ENCODE measurements at regions not wholly inside any gene's neighbourhood (a gene's known extent, or its start where the extent isn't known, plus 50 kb on each side); places are given as distances from the start of the nearest gene placed in this dataset.
"Not testable (repeated sequence)": the region's sequence is repeated elsewhere in the genome, so short reads cannot be mapped to it uniquely, and the experiment has no call there.

GRCh38 chr15:31591908-31592307 lies 265.3 kb downstream of the KLF13 start:
- DNase-seq (ENCODE audit: low read depth, low spot score) = no peak

- no peak for DNase-seq (ENCODE audit: low read depth, low spot score)
These were observed 270.8 kb downstream of the KLF13 start for GRCh38 chr15:31597466-31597865.

- DNase-seq (ENCODE audit: low read depth, low spot score) = no peak
These were observed 272.0 kb downstream of the KLF13 start for GRCh38 chr15:31598620-31599019.

GRCh38 chr15:31605467-31605931 lies 278.9 kb downstream of the KLF13 start:
- no peak for DNase-seq (ENCODE audit: low read depth, low spot score)

GRCh38 chr15:31606194-31606669 lies 279.6 kb downstream of the KLF13 start:
- DNase-seq (ENCODE audit: low read depth, low spot score) = no peak

GRCh38 chr15:31606931-31607497 lies 280.4 kb downstream of the KLF13 start:
- DNase-seq (ENCODE audit: low read depth, low spot score) = no peak

GRCh38 chr15:31607656-31608055 lies 281.0 kb downstream of the KLF13 start:
- no peak for DNase-seq (ENCODE audit: low read depth, low spot score)

- no peak for DNase-seq (ENCODE audit: low read depth, low spot score)
These were observed 282.6 kb downstream of the KLF13 start for GRCh38 chr15:31609258-31609681.

GRCh38 chr15:31609906-31610305 lies 283.3 kb downstream of the KLF13 start:
- no peak for DNase-seq (ENCODE audit: low read depth, low spot score)

- DNase-seq (ENCODE audit: low read depth, low spot score) = no peak
These were observed 289.2 kb downstream of the KLF13 start for GRCh38 chr15:31615643-31616415.

GRCh38 chr15:31623297-31623696 lies 296.7 kb downstream of the KLF13 start:
- DNase-seq (ENCODE audit: low read depth, low spot score) = not testable (repeated sequence)

- DNase-seq (ENCODE audit: low read depth, low spot score) = not testable (repeated sequence)
These were observed 297.5 kb downstream of the KLF13 start for GRCh38 chr15:31624115-31624514.

GRCh38 chr15:31635715-31636114 lies 309.1 kb downstream of the KLF13 start:
- not testable (repeated sequence) for DNase-seq (ENCODE audit: low read depth, low spot score)

GRCh38 chr15:31636911-31637310 lies 310.3 kb downstream of the KLF13 start:
- DNase-seq (ENCODE audit: low read depth, low spot score) = not testable (repeated sequence)

GRCh38 chr15:31643955-31644354 lies 317.3 kb downstream of the KLF13 start:
- DNase-seq (ENCODE audit: low read depth, low spot score) = not testable (repeated sequence)

GRCh38 chr15:31644761-31645160 lies 318.1 kb downstream of the KLF13 start:
- DNase-seq (ENCODE audit: low read depth, low spot score) = not testable (repeated sequence)

GRCh38 chr15:31647337-31647826 lies 320.7 kb downstream of the KLF13 start:
- DNase-seq (ENCODE audit: low read depth, low spot score) = not testable (repeated sequence)

- not testable (repeated sequence) for DNase-seq (ENCODE audit: low read depth, low spot score)
These were observed 323.0 kb downstream of the KLF13 start for GRCh38 chr15:31649634-31650033.

GRCh38 chr15:31650055-31650701 lies 323.5 kb downstream of the KLF13 start:
- DNase-seq (ENCODE audit: low read depth, low spot score) = not testable (repeated sequence)

GRCh38 chr15:31656915-31657314 lies 330.3 kb downstream of the KLF13 start:
- not testable (repeated sequence) for DNase-seq (ENCODE audit: low read depth, low spot score)

- no peak for DNase-seq (ENCODE audit: low read depth, low spot score)
These were observed 334.2 kb downstream of the KLF13 start for GRCh38 chr15:31660816-31661215.

GRCh38 chr15:31665732-31666131 lies 339.1 kb downstream of the KLF13 start:
- not testable (repeated sequence) for DNase-seq (ENCODE audit: low read depth, low spot score)

Data from pulmonary artery endothelial cell (primary cell).